Common myeloid progenitor, CD34-positive (primary cell): ENCODE measurements at regions not wholly inside any gene's neighbourhood (a gene's known extent, or its start where the extent isn't known, plus 50 kb on each side); places are given as distances from the start of the nearest gene placed in this dataset.
A peak's percentile ranks its signal among the peaks of the same experiment; 100 is the strongest.

ENCODE experiments used
- CTCF ChIA-PET: fragments of 350-600 bp; sonication (Branson Sonifier 250); formaldehyde crosslinking; loops from one replicate; lab custom pipeline; 2021; ENCODE audit warnings: antibody characterized with exemption; lab: Charles Lee
- POLR2A ChIA-PET: fragments of 350-600 bp; sonication (Branson Sonifier 250); formaldehyde crosslinking; loops from one replicate; lab custom pipeline; 2021; ENCODE audit warnings: antibody characterized with exemption; lab: Charles Lee
- DNase-seq, 3 donors: peaks; one replicate each; pipeline versions ENCODE4 v3.0.0 to v3.0.0-alpha.2; 2013
- H3K27ac ChIP-seq, 2 experiments: 1 replicate in 1 of 2; 2 replicates in 1 of 2; pipeline ENCODE4 v1.7.0; 2013; ENCODE audit warnings: inconsistent platforms in 2 of 2, low read length in 2 of 2, mild to moderate bottlenecking in 2 of 2, low read depth in 1 of 2, moderate library complexity in 1 of 2; ENCODE audit not compliant: severe bottlenecking in 2 of 2, insufficient read depth in 1 of 2, poor library complexity in 1 of 2
- H3K27me3 ChIP-seq, 5 experiments: replicated peaks in 2 of 5; 1 replicate in 3 of 5; 2 replicates in 2 of 5; pipeline versions ENCODE4 v1.6.1 to v1.7.0; 2013; ENCODE audit warnings: low read length in 4 of 5, mild to moderate bottlenecking in 2 of 5, moderate library complexity in 2 of 5, inconsistent platforms in 1 of 5; ENCODE audit not compliant: insufficient read depth in 5 of 5, control insufficient read depth in 4 of 5
- H3K36me3 ChIP-seq, 4 experiments: 1 replicate in 2 of 4; 2 replicates in 2 of 4; pipeline versions ENCODE4 v1.6.1 to v1.7.0; 2013; ENCODE audit warnings: low read length in 3 of 4, control low read depth in 1 of 4, mild to moderate bottlenecking in 1 of 4; ENCODE audit not compliant: control insufficient read depth in 4 of 4, insufficient read depth in 4 of 4
- H3K4me1 ChIP-seq, 4 experiments: 1 replicate in 3 of 4; 2 replicates in 1 of 4; pipeline versions ENCODE4 v1.6.1 to v1.7.1; 2013; ENCODE audit warnings: low read length in 3 of 4, mild to moderate bottlenecking in 3 of 4, control low read depth in 1 of 4, inconsistent platforms in 1 of 4, moderate library complexity in 1 of 4; ENCODE audit not compliant: control insufficient read depth in 4 of 4, insufficient read depth in 4 of 4; ENCODE audit errors: control extremely low read depth in 1 of 4
- H3K4me3 ChIP-seq, 7 experiments: 1 replicate in 4 of 7; 2 replicates in 3 of 7; pipeline versions ENCODE4 v1.5.1 to v1.7.0; 2013; ENCODE audit warnings: mild to moderate bottlenecking in 7 of 7, low read length in 6 of 7, moderate library complexity in 6 of 7, inconsistent platforms in 2 of 7, low read depth in 2 of 7, control low read depth in 1 of 7; ENCODE audit not compliant: insufficient read depth in 4 of 7, control insufficient read depth in 1 of 7; ENCODE audit errors: extremely low read depth in 1 of 7
- H3K9me3 ChIP-seq, 5 experiments: 1 replicate in 4 of 5; 2 replicates in 1 of 5; pipeline versions ENCODE4 v1.6.1 to v1.7.1; 2013; ENCODE audit warnings: low read length in 4 of 5, mild to moderate bottlenecking in 2 of 5, inconsistent platforms in 1 of 5, low read depth in 1 of 5, moderate library complexity in 1 of 5; ENCODE audit not compliant: control insufficient read depth in 4 of 5, insufficient read depth in 2 of 5; ENCODE audit errors: control extremely low read depth in 1 of 5
- WGBS: methylation state at CpG from one replicate; pipeline ENCODE4 v1.1.5; 2013; ENCODE audit not compliant: insufficient coverage; 5-methylcytosine and 5-hydroxymethylcytosine counted together

- no peak for DNase-seq
- no peaks in the 10 kb centered on the region for H3K4me1 ChIP-seq
- no peak overlapping the region for H3K27ac ChIP-seq
- ChIA-PET POLR2A (no interaction called here), CTCF (no interaction called here)
- H3K4me3 ChIP-seq = no peak overlapping the region
- peaks cover 0 to 2% (median 0%) of the 10 kb centered on the region in 5 experiments for H3K27me3 ChIP-seq
- H3K36me3 ChIP-seq = no peaks in the 10 kb centered on the region
- no peaks in the 10 kb centered on the region for H3K9me3 ChIP-seq
- 88% methylated on average over 3 of the region's 3 CpGs for WGBS
Observed at GRCh38 chrX:96453139-96453538, 231.5 kb upstream of the DIAPH2 start.

- CTCF ChIA-PET = no interaction called here
- H3K27me3 ChIP-seq = no peaks in the 10 kb centered on the region
- POLR2A ChIA-PET = no interaction called here
- no peak overlapping the region for H3K27ac ChIP-seq
- WGBS = no CpG with 5 or more reads among the region's 3 CpGs
- H3K4me3 ChIP-seq = no peak overlapping the region
- no peaks in the 10 kb centered on the region for H3K9me3 ChIP-seq
- DNase-seq = peak in 1 of 3 donors; percentile 22
- no peaks in the 10 kb centered on the region for H3K4me1 ChIP-seq
- H3K36me3 ChIP-seq = no peaks in the 10 kb centered on the region
Observed at GRCh38 chrX:96455078-96455477, 229.6 kb upstream of the DIAPH2 start.

GRCh38 chrX:96464880-96465558 is 219.6 kb upstream of the DIAPH2 start:
- no peaks in the 10 kb centered on the region for H3K9me3 ChIP-seq
- ChIA-PET CTCF (no interaction called here), POLR2A (no interaction called here)
- 87% methylated on average over 12 of the region's 16 CpGs for WGBS
- H3K4me1 ChIP-seq = no peaks in the 10 kb centered on the region
- no peaks in the 10 kb centered on the region for H3K36me3 ChIP-seq
- H3K27ac ChIP-seq = no peak overlapping the region
- H3K27me3 ChIP-seq = no peaks in the 10 kb centered on the region
- DNase-seq = no peak
- no peak overlapping the region for H3K4me3 ChIP-seq

GRCh38 chrX:96474029-96474740 is 210.5 kb upstream of the DIAPH2 start:
- Histone ChIP-seq H3K27me3 (peaks cover 0 to 2% (median 0%) of the 10 kb centered on the region in 5 experiments), H3K4me1 (peaks cover 0 to 3% (median 0%) of the 10 kb centered on the region in 4 experiments), H3K9me3 (no peaks in the 10 kb centered on the region), H3K27ac (no peak overlapping the region), H3K4me3 (no peak overlapping the region), H3K36me3 (no peaks in the 10 kb centered on the region)
- WGBS = no CpG with 5 or more reads among the region's 4 CpGs
- DNase-seq = no peak
- POLR2A ChIA-PET = no interaction called here
- CTCF ChIA-PET = no interaction called here

GRCh38 chrX:96474741-96475125 is 209.9 kb upstream of the DIAPH2 start:
- POLR2A ChIA-PET = no interaction called here
- Histone ChIP-seq H3K36me3 (no peaks in the 10 kb centered on the region), H3K27me3 (peaks cover 0 to 2% (median 0%) of the 10 kb centered on the region in 5 experiments), H3K9me3 (no peaks in the 10 kb centered on the region), H3K27ac (no peak overlapping the region), H3K4me3 (no peak overlapping the region), H3K4me1 (peaks cover 0 to 3% (median 0%) of the 10 kb centered on the region in 4 experiments)
- CTCF ChIA-PET = no interaction called here
- no peak for DNase-seq
- WGBS = 100% methylated on average over 1 of the region's 1 CpG

- H3K36me3 ChIP-seq = no peaks in the 10 kb centered on the region
- ChIA-PET POLR2A (no interaction called here), CTCF (no interaction called here)
- no peak for DNase-seq
- no peaks in the 10 kb centered on the region for H3K9me3 ChIP-seq
- no peak overlapping the region for H3K27ac ChIP-seq
- H3K4me1 ChIP-seq = no peaks in the 10 kb centered on the region
- H3K4me3 ChIP-seq = no peak overlapping the region
- WGBS = 92% methylated on average over 2 of the region's 5 CpGs
- peaks cover 0 to 2% (median 0%) of the 10 kb centered on the region in 5 experiments for H3K27me3 ChIP-seq
Observed at GRCh38 chrX:96480081-96480480, 204.6 kb upstream of the DIAPH2 start.

GRCh38 chrX:96481831-96482230 is 202.8 kb upstream of the DIAPH2 start:
- 83% methylated on average over 1 of the region's 4 CpGs for WGBS
- Histone ChIP-seq H3K4me3 (no peak overlapping the region), H3K27me3 (peaks cover 0 to 2% (median 0%) of the 10 kb centered on the region in 5 experiments), H3K9me3 (no peaks in the 10 kb centered on the region), H3K27ac (no peak overlapping the region), H3K36me3 (no peaks in the 10 kb centered on the region), H3K4me1 (no peaks in the 10 kb centered on the region)
- DNase-seq = no peak
- ChIA-PET CTCF (no interaction called here), POLR2A (no interaction called here)
